ENCODE measurements at regions not wholly inside any gene's neighbourhood (a gene's known extent, or its start where the extent isn't known, plus 50 kb on each side); places are given as distances from the start of the nearest gene placed in this dataset.
"Not testable (repeated sequence)": the region's sequence is repeated elsewhere in the genome, so short reads cannot be mapped to it uniquely, and the experiment has no call there.

DNA sequence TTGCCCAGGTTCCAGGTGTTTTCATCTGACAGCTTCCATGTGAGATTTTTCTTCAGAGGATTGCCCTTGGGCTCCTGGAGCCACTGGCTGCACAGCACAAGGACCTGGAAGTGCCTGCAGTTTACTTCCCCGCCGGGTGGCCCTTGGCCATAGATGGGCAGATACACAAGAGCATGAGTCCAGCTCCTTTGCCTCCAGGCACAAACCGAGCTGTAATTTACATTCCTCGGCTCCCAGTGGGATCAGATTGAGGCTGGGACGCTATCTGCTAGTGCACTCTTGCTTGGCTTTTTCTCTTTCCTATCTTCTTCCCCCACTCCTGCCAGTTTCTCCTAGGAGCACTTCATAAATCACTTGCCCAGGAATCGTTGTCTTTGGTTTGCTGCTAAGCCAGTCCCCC, 85.4 kb upstream of the RALY start:
- no peak for DNase-seq

DNA sequence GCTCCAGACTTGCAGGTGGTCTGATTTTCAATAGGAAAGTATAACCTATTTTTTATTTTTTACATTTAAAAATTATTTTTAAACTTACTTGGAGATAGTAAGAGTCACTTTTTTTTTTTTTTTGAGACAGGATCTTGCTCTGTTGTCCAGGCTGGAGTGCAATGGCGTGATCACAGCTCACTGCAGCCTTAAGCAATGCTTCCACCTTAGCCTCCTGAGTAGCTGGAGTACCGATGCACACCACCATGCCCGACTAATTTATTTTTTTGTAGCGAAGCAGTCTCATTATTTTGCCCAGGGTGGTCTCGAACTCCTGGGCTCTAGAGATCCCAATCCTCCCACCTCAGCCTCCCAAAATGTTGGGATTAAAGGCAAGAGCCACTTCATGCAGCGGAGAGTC, 84.8 kb upstream of the RALY start:
- DNase-seq, result no peak

- no peak for DNase-seq
These were observed 84.3 kb upstream of the RALY start for GRCh38 chr20:33909331-33909921.

- DNase-seq, result no peak
These were observed 83.7 kb upstream of the RALY start for GRCh38 chr20:33910056-33910455.

GRCh38 chr20:33910529-33911327, 83.0 kb upstream of the RALY start:
- no peak for DNase-seq

DNA sequence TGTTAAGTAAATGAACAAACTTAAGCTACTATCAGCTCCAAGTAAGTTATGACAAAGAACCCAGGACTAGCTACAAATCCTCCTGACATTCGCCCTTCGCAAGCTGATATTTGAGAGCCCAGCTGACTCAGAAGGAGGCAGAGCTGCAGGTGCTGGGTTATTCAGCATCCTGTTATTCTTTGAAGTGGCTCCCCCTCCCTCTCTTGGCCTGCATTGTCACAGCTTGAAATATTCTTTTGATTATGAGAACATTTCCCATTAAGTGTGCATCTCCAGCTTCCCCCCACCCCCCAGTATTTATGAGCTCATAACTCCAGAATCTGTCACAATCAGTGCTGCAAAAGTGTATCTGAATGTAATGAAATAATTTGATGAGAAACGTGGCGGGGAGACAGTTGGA, 78.8 kb upstream of the RALY start:
- DNase-seq, result peak; percentile 13 to 27

DNA sequence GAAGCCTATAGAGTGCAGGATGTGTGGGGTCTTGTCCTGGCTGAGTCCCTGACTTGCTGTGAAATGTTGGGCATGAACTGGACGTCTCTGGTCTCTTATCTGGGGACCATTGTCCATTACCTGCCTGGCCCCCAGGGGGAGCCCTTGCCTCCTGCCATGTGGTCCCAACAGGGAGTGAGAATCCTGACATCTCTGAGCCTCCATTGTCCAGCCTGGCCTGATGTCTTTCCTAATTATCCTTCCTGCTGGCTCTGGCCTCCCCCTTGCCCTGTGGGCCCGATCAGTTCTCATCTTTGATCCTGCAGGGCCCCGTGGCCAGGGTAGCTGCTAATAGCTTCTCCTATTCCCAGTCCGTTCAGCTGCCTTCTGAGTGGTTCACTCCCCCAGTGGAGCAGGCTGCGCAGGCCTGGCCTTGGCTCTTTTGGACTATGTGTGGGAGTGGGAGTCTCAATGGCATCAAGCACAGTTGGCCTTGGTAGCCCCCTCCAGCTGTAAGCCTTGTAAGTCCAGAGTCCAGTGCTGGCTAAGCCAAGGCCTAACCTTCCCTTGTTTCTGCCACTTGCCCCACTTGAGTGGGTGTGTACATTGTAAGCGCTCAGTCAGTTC, 77.9 kb upstream of the RALY start:
- peak; percentile 54 to 56 for DNase-seq

DNA sequence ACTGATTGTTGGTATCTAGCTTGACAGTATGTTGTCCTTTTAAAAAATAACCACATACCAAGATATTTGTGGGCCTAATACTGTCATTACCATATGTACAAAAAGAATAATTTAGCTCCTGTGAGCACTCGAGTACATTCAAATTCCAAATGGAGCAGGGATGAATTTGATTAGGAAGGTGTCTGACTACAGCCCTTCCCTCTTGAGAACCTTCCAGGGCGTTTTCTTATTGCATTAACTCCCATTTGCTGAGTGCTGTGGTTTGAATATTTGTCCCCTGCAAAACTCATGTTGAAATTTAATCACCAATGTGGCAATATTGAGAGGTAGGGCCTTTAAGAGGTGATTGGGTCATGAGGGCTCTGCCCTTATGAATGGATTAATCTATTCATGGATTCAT, 76.9 kb upstream of the RALY start:
- DNase-seq, result no peak

- DNase-seq, result no peak
These were observed 75.7 kb upstream of the RALY start for GRCh38 chr20:33917831-33918525.

GRCh38 chr20:33918662-33919061, 75.0 kb upstream of the RALY start:
- DNase-seq, result no peak

GRCh38 chr20:33919653-33920052, 74.1 kb upstream of the RALY start:
- DNase-seq, result no peak

DNA sequence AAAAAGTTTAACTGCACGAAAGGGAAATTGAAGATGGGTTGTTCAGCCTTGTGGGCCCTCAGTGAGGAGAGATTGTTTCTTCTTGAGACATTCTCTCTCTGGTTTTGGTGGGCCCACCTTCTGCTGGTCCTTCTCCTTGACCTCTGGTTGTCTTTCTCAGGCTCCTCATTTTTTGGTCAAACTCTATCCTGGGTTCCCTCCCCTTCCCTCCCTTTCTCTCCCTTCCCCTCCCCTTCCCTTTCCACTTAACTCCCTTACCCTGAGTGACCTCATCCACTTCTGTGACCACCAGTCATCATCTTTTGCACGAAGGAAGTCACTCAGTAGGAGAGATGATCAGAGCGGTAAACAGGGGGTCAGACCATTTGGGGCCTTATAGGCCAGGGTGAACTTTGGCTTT, 71.5 kb upstream of the RALY start:
- DNase-seq, result no peak

GRCh38 chr20:33923740-33924139, 70.0 kb upstream of the RALY start:
- no peak for DNase-seq

GRCh38 chr20:33925867-33926266, 67.8 kb upstream of the RALY start:
- no peak for DNase-seq

- DNase-seq, result no peak
These were observed 67.3 kb upstream of the RALY start for GRCh38 chr20:33926425-33926824.

GRCh38 chr20:33927724-33928123, 66.0 kb upstream of the RALY start:
- DNase-seq, result no peak

DNA sequence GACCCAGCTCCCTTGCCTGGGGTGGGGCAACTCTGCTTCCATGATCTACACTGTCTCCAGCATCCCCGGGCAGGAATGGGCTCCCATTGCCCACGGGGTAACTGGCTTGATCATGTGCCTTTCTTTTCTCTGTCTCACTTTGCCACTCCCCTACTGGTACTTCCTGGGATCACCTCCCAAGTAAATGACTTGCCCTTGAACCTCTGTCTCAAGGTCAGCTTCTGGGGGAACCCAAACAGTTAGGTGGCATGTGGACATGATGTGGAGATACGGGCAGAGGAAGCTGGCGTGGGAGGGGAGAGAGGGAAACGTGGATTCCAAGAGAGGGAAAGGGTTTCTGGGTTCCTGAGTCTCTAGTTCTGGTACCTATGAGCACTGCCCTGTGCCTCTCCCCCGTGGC, 63.8 kb upstream of the RALY start:
- no peak for DNase-seq

DNA sequence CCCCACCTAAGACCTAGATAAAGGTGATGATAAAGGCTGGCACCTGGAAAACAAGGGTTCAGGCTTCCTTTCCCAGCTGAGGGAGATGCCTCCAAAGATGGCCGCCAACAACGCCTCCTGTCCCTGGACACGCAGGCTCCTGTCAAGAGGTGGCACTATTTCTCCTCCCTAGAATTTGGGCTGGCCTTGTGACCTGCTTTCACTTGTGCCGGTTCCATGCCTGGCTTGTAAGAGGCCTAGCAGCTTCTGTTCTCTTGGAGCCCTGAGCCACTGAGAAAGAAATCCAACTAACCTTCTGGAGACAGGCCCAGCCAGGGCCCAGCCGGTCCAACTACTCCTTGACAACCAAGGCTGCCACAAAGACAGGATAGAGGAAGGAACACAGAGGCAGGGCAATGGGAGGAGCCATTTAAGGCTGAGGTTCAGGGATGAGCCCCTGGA, 60.2 kb upstream of the RALY start:
- DNase-seq, result peak; percentile 59 to 69

GRCh38 chr20:33936656-33937055, 57.1 kb upstream of the RALY start:
- DNase-seq, result no peak

DNA sequence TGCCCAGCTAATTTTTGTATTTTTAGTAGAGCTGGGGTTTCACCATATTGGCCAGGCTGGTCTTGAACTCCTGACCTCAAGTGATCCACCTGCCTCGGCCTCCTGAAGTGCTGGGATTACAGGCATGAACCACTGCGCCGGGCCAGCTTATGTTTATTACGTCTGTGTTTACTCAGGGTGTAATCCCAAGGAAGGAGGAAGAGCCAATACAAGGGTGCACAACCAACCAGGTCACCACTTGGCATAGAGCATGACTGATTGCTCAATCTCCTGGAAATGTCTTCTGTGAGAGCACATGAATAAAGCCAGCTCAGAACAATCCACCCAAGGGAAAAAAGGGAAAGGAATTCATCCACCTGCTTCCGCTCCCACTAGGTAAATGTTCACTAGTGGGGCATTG, 54.7 kb upstream of the RALY start:
- DNase-seq, result not testable (repeated sequence)

DNA sequence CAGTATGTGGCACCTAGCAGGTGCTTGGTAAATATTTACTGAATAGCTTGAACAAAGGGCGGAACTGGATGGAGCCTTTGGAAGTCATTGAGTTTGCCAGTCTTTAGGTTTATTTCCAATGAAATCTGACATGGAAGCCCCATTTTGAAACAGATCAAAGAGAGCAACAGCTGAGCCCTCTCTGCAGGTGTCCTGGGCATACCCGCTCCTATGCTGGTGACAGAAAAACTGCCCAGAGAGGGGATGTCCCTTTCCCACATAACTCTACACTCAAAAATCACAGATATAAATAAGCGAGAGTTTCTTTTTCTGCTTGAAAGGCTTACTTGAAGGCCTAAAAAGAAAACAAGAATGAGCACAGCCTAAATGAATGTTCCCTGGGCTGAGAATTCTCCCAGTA, 53.0 kb upstream of the RALY start:
- DNase-seq, result no peak

All from CD4-positive, alpha-beta T cell treated with Interleukin-4 for 1 hour (primary cell).